WTC11 (cell line): ENCODE measurements at regions not wholly inside any gene's neighbourhood (a gene's known extent, or its start where the extent isn't known, plus 50 kb on each side); places are given as distances from the start of the nearest gene placed in this dataset.

ENCODE experiments used
- ATAC-seq: fragments of 200-7000 bp; cut with Tn5 transposase; 2 replicates; pipeline ENCODE4 v1.10.0; 2021; ENCODE audit warnings: mild to moderate bottlenecking, moderate library complexity
- CTCF ChIA-PET: fragments of 300-600 bp; sonication (Branson Sonifier 250); formaldehyde crosslinking; loops from one replicate; lab custom pipeline; 2021; ENCODE audit warnings: antibody characterized with exemption; lab: Charles Lee
- POLR2A ChIA-PET: fragments of 350-600 bp; sonication (Branson Sonifier 250); formaldehyde crosslinking; loops from one replicate; lab custom pipeline; 2021; ENCODE audit warnings: antibody characterized with exemption; lab: Charles Lee
- DNase-seq: peaks from one replicate; pipeline ENCODE4 v3.0.0; 2021; ENCODE audit warnings: low spot score
- H3K27ac Mint-ChIP-seq: 2 replicates; pipeline ENCODE4 v1.8.0; 2021; ENCODE audit warnings: mixed read lengths
- H3K27me3 Mint-ChIP-seq: 2 replicates; pipeline ENCODE4 v1.8.0; 2021; ENCODE audit warnings: low read depth, mild to moderate bottlenecking, moderate library complexity, mixed read lengths
- H3K36me3 Mint-ChIP-seq: 2 replicates; pipeline ENCODE4 v1.8.0; 2021; ENCODE audit warnings: mixed read lengths
- H3K4me1 Mint-ChIP-seq: 2 replicates; pipeline ENCODE4 v1.8.0; 2022; ENCODE audit warnings: mixed read lengths
- H3K4me3 Mint-ChIP-seq: 2 replicates; pipeline ENCODE4 v1.8.0; 2021; ENCODE audit warnings: mild to moderate bottlenecking, moderate library complexity, mixed read lengths
- H3K9me3 Mint-ChIP-seq: 2 replicates; pipeline ENCODE4 v1.8.0; 2021; ENCODE audit warnings: mixed read lengths
- ATF2 ChIP-seq: sonication (generic); formaldehyde crosslinking; IDR thresholded peaks from 2 replicates; pipeline ENCODE4 v1.8.1; 2022; ENCODE audit warnings: low read depth, missing genetic modification reagents, borderline replicate concordance
- ATF6 ChIP-seq: sonication (generic); formaldehyde crosslinking; IDR thresholded peaks from 2 replicates; pipeline ENCODE4 v1.8.1; 2023; ENCODE audit warnings: mild to moderate bottlenecking, missing genetic modification reagents
- CREM ChIP-seq: sonication (generic); formaldehyde crosslinking; IDR thresholded peaks from 2 replicates; pipeline ENCODE4 v1.8.1; 2022; ENCODE audit warnings: mild to moderate bottlenecking, missing genetic modification reagents, moderate library complexity
- E2F4 ChIP-seq: sonication (generic); formaldehyde crosslinking; IDR thresholded peaks from 2 replicates; pipeline ENCODE4 v1.8.1; 2022; ENCODE audit warnings: low read depth, mild to moderate bottlenecking, moderate library complexity, missing genetic modification reagents, borderline replicate concordance
- E2F5 ChIP-seq: sonication (generic); formaldehyde crosslinking; IDR thresholded peaks from 2 replicates; pipeline ENCODE4 v1.8.1; 2022; ENCODE audit warnings: mild to moderate bottlenecking, moderate library complexity, missing genetic modification reagents
- ESRRA ChIP-seq: sonication (generic); formaldehyde crosslinking; IDR thresholded peaks from 2 replicates; pipeline ENCODE4 v1.8.1; 2022; ENCODE audit warnings: mild to moderate bottlenecking, missing genetic modification reagents, borderline replicate concordance
- GABPB1 ChIP-seq: sonication (generic); formaldehyde crosslinking; IDR thresholded peaks from 2 replicates; pipeline ENCODE4 v1.8.1; 2023; ENCODE audit warnings: mild to moderate bottlenecking, missing genetic modification reagents
- JAZF1 ChIP-seq: fragments of 250-450 bp; sonication (Bioruptor Pico); IDR thresholded peaks from 2 replicates; pipeline ENCODE4 v1.9.0; 2021; ENCODE audit warnings: moderate library complexity, mild to moderate bottlenecking, inconsistent platforms
- MXD4 ChIP-seq: fragments of 250-450 bp; sonication (Bioruptor Pico); IDR thresholded peaks from 2 replicates; pipeline ENCODE4 v1.8.0; 2021; ENCODE audit warnings: mild to moderate bottlenecking, moderate library complexity, borderline replicate concordance
- NFE2L1 ChIP-seq: sonication (generic); formaldehyde crosslinking; IDR thresholded peaks from 2 replicates; pipeline ENCODE4 v1.8.1; 2023; ENCODE audit warnings: missing genetic modification reagents
- PRRX2 ChIP-seq: fragments of 250-450 bp; sonication (Bioruptor Pico); IDR thresholded peaks from 2 replicates; pipeline ENCODE4 v1.8.0; 2021; ENCODE audit warnings: mild to moderate bottlenecking
- RELA ChIP-seq: sonication (generic); formaldehyde crosslinking; IDR thresholded peaks from 2 replicates; pipeline ENCODE4 v1.8.1; 2022; ENCODE audit warnings: missing genetic modification reagents, mild to moderate bottlenecking, borderline replicate concordance
- SMAD4 ChIP-seq: sonication (generic); formaldehyde crosslinking; IDR thresholded peaks from 2 replicates; pipeline ENCODE4 v1.8.0; 2022; ENCODE audit warnings: mild to moderate bottlenecking, missing genetic modification reagents
- USF2 ChIP-seq: sonication (generic); formaldehyde crosslinking; IDR thresholded peaks from 2 replicates; pipeline ENCODE4 v1.8.1; 2023; ENCODE audit warnings: mild to moderate bottlenecking, missing genetic modification reagents, moderate library complexity
- ZBTB21 ChIP-seq: sonication (generic); formaldehyde crosslinking; IDR thresholded peaks from 2 replicates; pipeline ENCODE4 v1.8.1; 2023; ENCODE audit warnings: mild to moderate bottlenecking, missing genetic modification reagents, borderline replicate concordance
- ZNF263 ChIP-seq: sonication (generic); formaldehyde crosslinking; IDR thresholded peaks from 2 replicates; pipeline ENCODE4 v1.8.1; 2022; ENCODE audit warnings: low read depth, mild to moderate bottlenecking, moderate library complexity, missing genetic modification reagents
- ZNF281 ChIP-seq: sonication (generic); formaldehyde crosslinking; IDR thresholded peaks from 2 replicates; pipeline ENCODE4 v1.8.0; 2023; ENCODE audit warnings: mild to moderate bottlenecking, missing genetic modification reagents
- ZSCAN18 ChIP-seq: fragments of 250-450 bp; sonication (Bioruptor Pico); IDR thresholded peaks from 2 replicates; pipeline ENCODE4 v2.1.2; 2022; ENCODE audit warnings: mild to moderate bottlenecking, moderate library complexity

GRCh38 chr3:171980578-171981270, 58.7 kb upstream of the FNDC3B start:
- no peak overlapping the region for H3K4me3 Mint-ChIP-seq
- ChIA-PET CTCF (no interaction called here), POLR2A (interaction anchor here (0.7 kb wide), 1 partner anchor 21 kb away, joined by 4 read pairs; no protein-coding TSS in a partner anchor)
- no peaks in the 10 kb centered on the region for H3K36me3 Mint-ChIP-seq
- no peaks in the 10 kb centered on the region for H3K9me3 Mint-ChIP-seq
- no peaks in the 10 kb centered on the region for H3K27me3 Mint-ChIP-seq
- ATAC-seq, result no peak
- H3K27ac Mint-ChIP-seq, result no peak overlapping the region
- DNase-seq, result no peak
- H3K4me1 Mint-ChIP-seq, result no peaks in the 10 kb centered on the region
- TF ChIP-seq ESRRA (CRISPR knock-in tag) (no peak), GABPB1 (CRISPR knock-in tag) (no peak), NFE2L1 (no peak), MXD4 (CRISPR knock-in tag) (no peak), ZNF281 (CRISPR knock-in tag) (no peak), JAZF1 (CRISPR knock-in tag) (no peak), ZSCAN18 (CRISPR knock-in tag) (no peak), RELA (CRISPR knock-in tag) (no peak), USF2 (CRISPR knock-in tag) (no peak), E2F4 (CRISPR knock-in tag) (no peak), ZNF263 (CRISPR knock-in tag) (no peak), SMAD4 (CRISPR knock-in tag) (no peak), CREM (CRISPR knock-in tag) (no peak), ATF6 (no peak), ATF2 (CRISPR knock-in tag) (no peak), E2F5 (no peak), PRRX2 (CRISPR knock-in tag) (no peak), ZBTB21 (no peak)
